Heart left ventricle (tissue), 13 donors: ENCODE measurements at regions not wholly inside any gene's neighbourhood (a gene's known extent, or its start where the extent isn't known, plus 50 kb on each side); places are given as distances from the start of the nearest gene placed in this dataset.

Source experiments
- CTCF ChIP-seq, 12 donors: fragments of 200-600 bp; sonication (generic) in 4 of 12; IDR thresholded peaks; one replicate each; pipeline versions ENCODE4 v1.5.0 to v1.8.0; 2018 to 2022; ENCODE audit warnings: antibody characterized with exemption in 12 of 12, mild to moderate bottlenecking in 5 of 12
- POLR2A ChIP-seq, 2 donors: fragments of 450-650 bp; IDR thresholded peaks; one replicate each; pipeline ENCODE4 v1.6.1; 2017; ENCODE audit warnings: antibody characterized with exemption in 2 of 2, mild to moderate bottlenecking in 2 of 2, moderate library complexity in 2 of 2
- donor health status: ischemic (EF 13 %, LVEDD 7.1; RV severe dilation, severe dysfunction).
- donor health status: DM: no; HTN: yes; CAD: no.
- donor health status: DM: no; HTN: no; CAD: no.
- donor health status: ischemic (EF 25% LVEDD 6.9; RV normal size, moderate dysfunction).
- donor health status: ischemic (EF 25% LVEDD 5.7; RV mildly dilated, moderate dysfunction).
- donor health status: ischemic (EF 35%, LVEDD 5.7; RV mildly dilated, moderate dysfunction).
- donor health status: nonischemic (EF 11% LVEDD 7.7; RV severe dilation, severe dysfunction).
- donor health status: DM: yes; HTN: yes; CAD: no.
- donor health status: PGD.
- donor health status: ischemic (EF 29% LVEDD 5.4; RV normal size, mild dysfunction).
- donor health status: nonischemic (EF 23%, LVEDD 6.1; RV moderate dilation, normal function).

- TF ChIP-seq CTCF (IDR thresholded peaks at IDR 0.05) (no peak), POLR2A (IDR thresholded peaks at IDR 0.05) (no peak)
Measured at GRCh38 chr7:25807086-25807611, 344.8 kb upstream of the NFE2L3 start.
